Natural killer cell (primary cell): ENCODE measurements at regions not wholly inside any gene's neighbourhood (a gene's known extent, or its start where the extent isn't known, plus 50 kb on each side); places are given as distances from the start of the nearest gene placed in this dataset.

Source experiments
- ATAC-seq, 3 donors: fragments of 150-1000 bp in 2 of 3; fragments of 200-7000 bp in 1 of 3; cut with Tn5 transposase; 1 replicate in 1 of 3; 2 replicates in 2 of 3; pipeline ENCODE4 v1.10.0; 2021; ENCODE audit warnings: mild to moderate bottlenecking in 2 of 3, moderate library complexity in 2 of 3
- DNase-seq, 2 donors: peaks; one replicate each; pipeline versions ENCODE4 v3.0.0 to v3.0.0-alpha.2; 2013 to 2021; ENCODE audit warnings: mixed read lengths in 1 of 2
- H3K27ac ChIP-seq: one replicate; pipeline ENCODE4 v1.5.1; 2013; ENCODE audit warnings: mild to moderate bottlenecking, low read length
- H3K27me3 ChIP-seq: one replicate; pipeline ENCODE4 v1.6.1; 2013; ENCODE audit warnings: low read length; ENCODE audit not compliant: control insufficient read depth, insufficient read depth
- H3K36me3 ChIP-seq: one replicate; pipeline ENCODE4 v1.6.1; 2013; ENCODE audit warnings: low read length; ENCODE audit not compliant: control insufficient read depth, insufficient read depth
- H3K4me1 ChIP-seq: one replicate; pipeline ENCODE4 v1.6.1; 2013; ENCODE audit warnings: low read length; ENCODE audit not compliant: control insufficient read depth, insufficient read depth
- H3K4me3 ChIP-seq: one replicate; pipeline ENCODE4 v1.5.1; 2013; ENCODE audit warnings: low read length
- H3K9me3 ChIP-seq: one replicate; pipeline ENCODE4 v1.6.1; 2013; ENCODE audit warnings: low read length; ENCODE audit not compliant: control insufficient read depth, insufficient read depth
- H3K27ac Mint-ChIP-seq, 2 donors: one replicate each; pipeline ENCODE4 v1.8.0; 2022; ENCODE audit warnings: mild to moderate bottlenecking in 2 of 2, mixed read lengths in 2 of 2, moderate library complexity in 1 of 2
- H3K27me3 Mint-ChIP-seq, 2 donors: one replicate each; pipeline ENCODE4 v1.8.0; 2022; ENCODE audit warnings: low read depth in 2 of 2, mixed read lengths in 2 of 2
- H3K36me3 Mint-ChIP-seq: one replicate; pipeline ENCODE4 v1.8.0; 2022; ENCODE audit warnings: mixed read lengths
- H3K4me1 Mint-ChIP-seq, 2 donors: one replicate each; pipeline ENCODE4 v1.8.0; 2022; ENCODE audit warnings: mixed read lengths in 2 of 2
- H3K4me3 Mint-ChIP-seq: one replicate; pipeline ENCODE4 v1.8.0; 2022; ENCODE audit warnings: mild to moderate bottlenecking, moderate library complexity, mixed read lengths
- H3K9me3 Mint-ChIP-seq, 2 donors: one replicate each; pipeline ENCODE4 v1.8.0; 2022; ENCODE audit warnings: mixed read lengths in 2 of 2
- WGBS: methylation state at CpG from one replicate; pipeline ENCODE4 v1.1.7; 2013; ENCODE audit warnings: missing lambda C conversion rate; ENCODE audit not compliant: insufficient coverage; 5-methylcytosine and 5-hydroxymethylcytosine counted together
- intact Hi-C: fragments of 100-400 bp; cut with micrococcal nuclease; formaldehyde crosslinking; loops from one replicate; pipeline ENCODE4 v1.14.2; 2022
- TF ChIP-seq, protein P1 (sequence below): fragments of 200-600 bp; IDR thresholded peaks from one replicate; pipeline ENCODE4 v1.8.0; 2022; ENCODE audit warnings: antibody characterized with exemption

DNA sequence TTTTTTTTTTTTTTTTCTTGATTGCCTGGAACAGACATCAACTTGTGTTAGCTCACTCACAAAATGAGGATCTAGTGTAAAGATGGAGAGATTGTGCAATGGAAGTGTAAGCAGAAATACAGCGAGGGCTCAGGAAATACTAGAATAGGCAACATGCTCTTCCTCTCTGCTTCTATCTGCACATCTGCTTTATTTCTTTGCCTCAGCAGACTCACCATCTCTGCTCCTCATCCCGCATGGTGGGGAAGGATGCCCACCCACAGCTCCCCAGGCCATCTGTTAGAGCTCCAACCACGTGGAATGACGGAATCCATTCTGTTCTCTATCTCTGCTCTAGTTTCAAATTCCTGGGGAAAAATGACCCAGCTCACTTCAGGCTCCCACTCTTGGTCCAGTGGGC, 128.0 kb upstream of the ADAMTS9 start:
- no peak for DNase-seq
- Mint-ChIP-seq H3K27me3 (no peaks in the 10 kb centered on the region), H3K4me3 (no peak overlapping the region), H3K36me3 (no peaks in the 10 kb centered on the region), H3K27ac (no peak overlapping the region), H3K4me1 (no peaks in the 10 kb centered on the region), H3K9me3 (peaks cover 5 to 15% of the 10 kb centered on the region in 2 donors)
- H3K27me3 ChIP-seq = no peaks in the 10 kb centered on the region
- H3K9me3 ChIP-seq = no peaks in the 10 kb centered on the region
- no peak overlapping the region for H3K4me3 ChIP-seq
- H3K36me3 ChIP-seq = no peaks in the 10 kb centered on the region
- TF ChIP-seq, protein P1, sequence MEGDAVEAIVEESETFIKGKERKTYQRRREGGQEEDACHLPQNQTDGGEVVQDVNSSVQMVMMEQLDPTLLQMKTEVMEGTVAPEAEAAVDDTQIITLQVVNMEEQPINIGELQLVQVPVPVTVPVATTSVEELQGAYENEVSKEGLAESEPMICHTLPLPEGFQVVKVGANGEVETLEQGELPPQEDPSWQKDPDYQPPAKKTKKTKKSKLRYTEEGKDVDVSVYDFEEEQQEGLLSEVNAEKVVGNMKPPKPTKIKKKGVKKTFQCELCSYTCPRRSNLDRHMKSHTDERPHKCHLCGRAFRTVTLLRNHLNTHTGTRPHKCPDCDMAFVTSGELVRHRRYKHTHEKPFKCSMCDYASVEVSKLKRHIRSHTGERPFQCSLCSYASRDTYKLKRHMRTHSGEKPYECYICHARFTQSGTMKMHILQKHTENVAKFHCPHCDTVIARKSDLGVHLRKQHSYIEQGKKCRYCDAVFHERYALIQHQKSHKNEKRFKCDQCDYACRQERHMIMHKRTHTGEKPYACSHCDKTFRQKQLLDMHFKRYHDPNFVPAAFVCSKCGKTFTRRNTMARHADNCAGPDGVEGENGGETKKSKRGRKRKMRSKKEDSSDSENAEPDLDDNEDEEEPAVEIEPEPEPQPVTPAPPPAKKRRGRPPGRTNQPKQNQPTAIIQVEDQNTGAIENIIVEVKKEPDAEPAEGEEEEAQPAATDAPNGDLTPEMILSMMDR = no peak
- no peaks in the 10 kb centered on the region for H3K4me1 ChIP-seq
- WGBS = 67% methylated on average over 4 of the region's 4 CpGs
- no peak for ATAC-seq
- intact Hi-C loops = no loop called here
- H3K27ac ChIP-seq = no peak overlapping the region

DNA sequence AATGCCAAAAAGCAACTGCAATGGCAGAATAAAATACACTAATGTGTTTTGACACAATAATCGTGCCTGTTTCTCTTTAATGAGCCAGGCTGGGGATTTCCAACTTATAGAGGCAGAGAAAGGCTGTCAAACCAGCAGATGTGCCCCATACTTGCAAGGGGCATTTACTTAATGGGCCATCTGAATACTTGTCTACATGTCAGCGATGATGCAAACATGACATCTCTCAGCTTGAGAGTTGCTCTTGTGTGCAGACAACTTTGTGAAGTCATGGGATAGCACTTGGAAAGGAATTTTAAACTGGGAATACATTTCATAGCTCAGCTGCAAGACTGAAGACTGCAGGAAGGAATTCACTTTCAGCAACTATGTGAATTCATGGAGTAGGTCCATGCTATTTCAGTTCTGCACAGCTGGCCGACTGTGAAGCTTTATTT, 127.4 kb upstream of the ADAMTS9 start:
- Mint-ChIP-seq H3K27me3 (no peaks in the 10 kb centered on the region), H3K4me3 (no peak overlapping the region), H3K36me3 (no peaks in the 10 kb centered on the region), H3K27ac (no peak overlapping the region), H3K9me3 (peaks cover 5 to 18% of the 10 kb centered on the region in 2 donors), H3K4me1 (no peaks in the 10 kb centered on the region)
- ATAC-seq (no peak), DNase-seq (no peak)
- TF ChIP-seq, protein P1 = no peak
- 72% methylated on average over 3 of the region's 3 CpGs for WGBS
- intact Hi-C loops = no loop called here
- Histone ChIP-seq H3K27me3 (no peaks in the 10 kb centered on the region), H3K27ac (no peak overlapping the region), H3K4me3 (no peak overlapping the region), H3K36me3 (no peaks in the 10 kb centered on the region), H3K9me3 (no peaks in the 10 kb centered on the region), H3K4me1 (no peaks in the 10 kb centered on the region)

DNA sequence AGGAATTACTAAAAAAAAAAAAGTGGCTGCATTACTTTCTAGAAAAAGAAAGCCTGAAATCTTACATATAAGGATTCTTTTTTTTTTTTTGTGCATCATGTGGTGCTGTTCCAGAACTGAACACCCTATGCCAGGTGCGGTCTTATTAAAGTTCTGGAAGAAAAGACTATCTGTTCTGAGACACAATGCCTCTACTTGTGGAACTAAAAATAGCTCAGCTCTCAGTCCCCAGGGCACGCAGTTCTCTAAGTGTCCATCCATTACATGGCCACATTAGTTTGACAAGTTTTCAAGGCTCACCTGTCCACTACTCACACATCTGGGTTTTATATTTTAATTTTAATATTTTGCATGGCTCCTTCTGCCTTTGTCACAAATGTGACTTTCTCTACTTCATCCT, 126.6 kb upstream of the ADAMTS9 start:
- WGBS = 80% methylated on average over 2 of the region's 2 CpGs
- no peaks in the 10 kb centered on the region for H3K36me3 Mint-ChIP-seq
- ATAC-seq (no peak), DNase-seq (no peak)
- no peaks in the 10 kb centered on the region for H3K27me3 Mint-ChIP-seq
- H3K4me3 ChIP-seq = no peak overlapping the region
- intact Hi-C loops = no loop called here
- peaks cover 5 to 18% of the 10 kb centered on the region in 2 donors for H3K9me3 Mint-ChIP-seq
- H3K36me3 ChIP-seq = no peaks in the 10 kb centered on the region
- H3K4me3 Mint-ChIP-seq = no peak overlapping the region
- H3K9me3 ChIP-seq = no peaks in the 10 kb centered on the region
- H3K27ac Mint-ChIP-seq = no peak overlapping the region
- no peaks in the 10 kb centered on the region for H3K27me3 ChIP-seq
- no peaks in the 10 kb centered on the region for H3K4me1 ChIP-seq
- TF ChIP-seq, protein P1 = no peak
- H3K27ac ChIP-seq = no peak overlapping the region
- H3K4me1 Mint-ChIP-seq = no peaks in the 10 kb centered on the region

DNA sequence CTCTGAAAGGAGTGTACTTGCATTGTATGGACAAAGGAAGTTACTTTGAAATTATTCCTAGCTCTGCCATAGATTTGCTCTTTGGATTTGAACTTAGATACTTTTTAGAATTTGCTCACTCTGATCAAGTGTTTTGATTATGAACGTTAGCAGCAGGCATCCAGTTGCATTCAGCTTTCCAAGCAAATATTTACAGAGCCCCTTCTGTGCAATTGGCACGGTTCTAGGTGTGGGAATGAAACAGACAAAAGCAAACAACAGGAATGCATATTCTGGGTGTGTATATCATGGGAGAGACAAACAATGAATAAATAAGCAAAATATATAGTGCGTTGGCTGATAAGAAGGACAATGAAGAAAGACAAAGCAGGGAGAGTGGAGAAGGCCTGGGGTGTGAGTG, 125.5 kb upstream of the ADAMTS9 start:
- ATAC-seq (no peak), DNase-seq (no peak)
- Mint-ChIP-seq H3K4me3 (no peak overlapping the region), H3K4me1 (no peaks in the 10 kb centered on the region), H3K27ac (no peak overlapping the region), H3K9me3 (peaks cover 5 to 18% of the 10 kb centered on the region in 2 donors), H3K36me3 (no peaks in the 10 kb centered on the region), H3K27me3 (no peaks in the 10 kb centered on the region)
- TF ChIP-seq, protein P1 = no peak
- Histone ChIP-seq H3K27ac (no peak overlapping the region), H3K4me1 (no peaks in the 10 kb centered on the region), H3K4me3 (no peak overlapping the region), H3K9me3 (no peaks in the 10 kb centered on the region), H3K36me3 (no peaks in the 10 kb centered on the region), H3K27me3 (no peaks in the 10 kb centered on the region)
- intact Hi-C loops = no loop called here
- 79% methylated on average over 3 of the region's 3 CpGs for WGBS
